Vagina (tissue), 2 donors: ENCODE measurements at regions not wholly inside any gene's neighbourhood (a gene's known extent, or its start where the extent isn't known, plus 50 kb on each side); places are given as distances from the start of the nearest gene placed in this dataset.

Experiments
- CTCF ChIP-seq, 3 experiments: fragments of 450-650 bp in 2 of 3; fragments of 200-600 bp in 1 of 3; sonication (generic) in 1 of 3; IDR thresholded peaks; one replicate each; pipeline ENCODE4 v1.5.1; 2017 to 2019; ENCODE audit warnings: antibody characterized with exemption in 3 of 3, mild to moderate bottlenecking in 2 of 3, moderate library complexity in 2 of 3
- POLR2A ChIP-seq, 2 donors: fragments of 450-650 bp; IDR thresholded peaks; one replicate each; pipeline ENCODE4 v1.6.1; 2017; ENCODE audit warnings: antibody characterized with exemption in 2 of 2, mild to moderate bottlenecking in 2 of 2, moderate library complexity in 2 of 2
- POLR2AphosphoS5 ChIP-seq, 2 donors: sonication (generic); formaldehyde crosslinking; IDR thresholded peaks; one replicate each; pipeline ENCODE4 v1.9.0; 2017; ENCODE audit warnings: antibody characterized with exemption in 2 of 2, mild to moderate bottlenecking in 2 of 2, low read depth in 1 of 2; ENCODE audit not compliant: insufficient read depth in 1 of 2

GRCh38 chr5:57664700-57665099, 182.1 kb upstream of the ACTBL2 start:
- no peak for TF ChIP-seq POLR2A (IDR thresholded peaks at IDR 0.05)
- no peak for TF ChIP-seq CTCF (IDR thresholded peaks at IDR 0.05)
- no peak for TF ChIP-seq POLR2AphosphoS5 (IDR thresholded peaks at IDR 0.05; ENCODE audit: insufficient read depth in 1 of 2, low read depth in 1 of 2)
